ENCODE measurements at regions not wholly inside any gene's neighbourhood (a gene's known extent, or its start where the extent isn't known, plus 50 kb on each side); places are given as distances from the start of the nearest gene placed in this dataset.

- Mint-ChIP-seq H3K36me3 (no peaks in the 10 kb centered on the region), H3K4me1 (no peaks in the 10 kb centered on the region), H3K4me3 (no peak overlapping the region), H3K9me3 (no peaks in the 10 kb centered on the region), H3K27me3 (peaks cover 7 to 18% of the 10 kb centered on the region in 2 donors), H3K27ac (no peak overlapping the region)
- H3K4me3 ChIP-seq (ENCODE audit: control insufficient read depth in 1 of 2, extremely low read depth in 1 of 2, low read length in 1 of 2): no peak overlapping the region
- DNase-seq: no peak
- CTCF ChIA-PET: no interaction called here
- no peaks in the 10 kb centered on the region for H3K9me3 ChIP-seq
- WGBS (ENCODE audit: insufficient coverage): 78% methylated on average over 2 of the region's 2 CpGs
- H3K27ac ChIP-seq (ENCODE audit: low read length): no peak overlapping the region
- H3K36me3 ChIP-seq (ENCODE audit: control insufficient read depth in 2 of 2, extremely low read depth in 1 of 2, insufficient read depth in 1 of 2, low read length in 1 of 2): no peaks in the 10 kb centered on the region
- ATAC-seq (replicated peaks in 1 of 4): no peak
- H3K4me1 ChIP-seq (ENCODE audit: control insufficient read depth in 1 of 2, extremely low read depth in 1 of 2, insufficient read depth in 2 of 2, low read length in 2 of 2): no peaks in the 10 kb centered on the region
- peaks cover 0 to 9% of the 10 kb centered on the region in 2 experiments for H3K27me3 ChIP-seq (replicated peaks in 1 of 2; ENCODE audit: control insufficient read depth in 2 of 2, extremely low read depth in 1 of 2, insufficient read depth in 2 of 2, low read length in 1 of 2)
- POLR2A ChIA-PET: no interaction called here
Measured at GRCh38 chr21:35953597-35953996, 106.7 kb downstream of the SETD4 start.

DNA sequence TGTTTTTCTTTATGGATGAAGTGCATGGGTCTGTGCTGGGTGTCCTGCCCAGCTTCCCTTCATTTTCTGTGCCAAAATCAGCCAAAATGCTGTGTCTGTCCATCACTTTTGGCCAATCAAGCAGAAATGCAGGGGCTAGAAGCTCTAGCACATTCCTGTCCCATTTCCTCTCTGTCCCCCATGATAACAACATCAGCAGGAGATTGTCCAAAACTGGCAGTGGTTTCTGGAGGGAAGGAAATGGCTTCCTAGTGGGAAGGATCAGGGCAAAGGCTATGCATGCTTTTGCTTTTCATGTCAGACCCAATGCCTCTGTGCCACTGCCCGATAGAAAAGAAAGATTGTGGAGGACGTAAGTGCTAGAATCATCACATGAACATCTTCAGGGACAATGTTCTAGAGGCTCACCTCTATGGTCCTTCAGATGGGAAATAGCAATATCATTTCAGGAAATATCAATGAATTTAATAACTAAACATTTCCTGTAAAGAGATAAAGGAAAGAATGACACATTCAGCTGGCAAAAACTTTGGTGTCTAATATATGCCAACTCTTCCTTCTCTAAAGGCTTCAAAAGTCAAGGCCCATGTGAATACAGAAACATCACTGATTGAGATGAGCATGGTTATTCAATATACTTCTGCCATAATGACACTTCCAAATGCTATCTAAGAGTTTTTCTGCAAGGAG, 107.5 kb downstream of the SETD4 start:
- no peaks in the 10 kb centered on the region for H3K4me1 ChIP-seq (ENCODE audit: control insufficient read depth in 1 of 2, extremely low read depth in 1 of 2, insufficient read depth in 2 of 2, low read length in 2 of 2)
- peaks cover 7 to 18% of the 10 kb centered on the region in 2 donors for H3K27me3 Mint-ChIP-seq
- H3K4me1 Mint-ChIP-seq: no peaks in the 10 kb centered on the region
- no peaks in the 10 kb centered on the region for H3K36me3 ChIP-seq (ENCODE audit: control insufficient read depth in 2 of 2, extremely low read depth in 1 of 2, insufficient read depth in 1 of 2, low read length in 1 of 2)
- H3K4me3 Mint-ChIP-seq: no peak overlapping the region
- no peak overlapping the region for H3K4me3 ChIP-seq (ENCODE audit: control insufficient read depth in 1 of 2, extremely low read depth in 1 of 2, low read length in 1 of 2)
- no peaks in the 10 kb centered on the region for H3K9me3 ChIP-seq
- ChIA-PET POLR2A (no interaction called here), CTCF (no interaction called here)
- peaks cover 0 to 9% of the 10 kb centered on the region in 2 experiments for H3K27me3 ChIP-seq (replicated peaks in 1 of 2; ENCODE audit: control insufficient read depth in 2 of 2, extremely low read depth in 1 of 2, insufficient read depth in 2 of 2, low read length in 1 of 2)
- no peak overlapping the region for H3K27ac ChIP-seq (ENCODE audit: low read length)
- DNase-seq: no peak
- no peaks in the 10 kb centered on the region for H3K9me3 Mint-ChIP-seq
- WGBS (ENCODE audit: insufficient coverage): no CpG with 5 or more reads among the region's 2 CpGs
- no peaks in the 10 kb centered on the region for H3K36me3 Mint-ChIP-seq
- no peak overlapping the region for H3K27ac Mint-ChIP-seq
- no peak for ATAC-seq (replicated peaks in 1 of 4)

- Histone ChIP-seq H3K27ac (ENCODE audit: low read length) (no peak overlapping the region), H3K4me1 (ENCODE audit: control insufficient read depth in 1 of 2, extremely low read depth in 1 of 2, insufficient read depth in 2 of 2, low read length in 2 of 2) (no peaks in the 10 kb centered on the region), H3K9me3 (no peaks in the 10 kb centered on the region), H3K36me3 (ENCODE audit: control insufficient read depth in 2 of 2, extremely low read depth in 1 of 2, insufficient read depth in 1 of 2, low read length in 1 of 2) (no peaks in the 10 kb centered on the region), H3K4me3 (ENCODE audit: control insufficient read depth in 1 of 2, extremely low read depth in 1 of 2, low read length in 1 of 2) (no peak overlapping the region), H3K27me3 (replicated peaks in 1 of 2; ENCODE audit: control insufficient read depth in 2 of 2, extremely low read depth in 1 of 2, insufficient read depth in 2 of 2, low read length in 1 of 2) (peaks cover 0 to 5% of the 10 kb centered on the region in 2 experiments)
- Mint-ChIP-seq H3K4me3 (no peak overlapping the region), H3K9me3 (no peaks in the 10 kb centered on the region), H3K27ac (no peak overlapping the region), H3K4me1 (no peaks in the 10 kb centered on the region), H3K27me3 (peaks cover 0 to 9% of the 10 kb centered on the region in 2 donors), H3K36me3 (no peaks in the 10 kb centered on the region)
- DNase-seq: no peak
- no peak for ATAC-seq (replicated peaks in 1 of 4)
- POLR2A ChIA-PET: no interaction called here
- no CpG with 5 or more reads among the region's 1 CpG for WGBS (ENCODE audit: insufficient coverage)
- CTCF ChIA-PET: no interaction called here
Measured at GRCh38 chr21:35948982-35949381, 111.3 kb downstream of the SETD4 start.

DNA sequence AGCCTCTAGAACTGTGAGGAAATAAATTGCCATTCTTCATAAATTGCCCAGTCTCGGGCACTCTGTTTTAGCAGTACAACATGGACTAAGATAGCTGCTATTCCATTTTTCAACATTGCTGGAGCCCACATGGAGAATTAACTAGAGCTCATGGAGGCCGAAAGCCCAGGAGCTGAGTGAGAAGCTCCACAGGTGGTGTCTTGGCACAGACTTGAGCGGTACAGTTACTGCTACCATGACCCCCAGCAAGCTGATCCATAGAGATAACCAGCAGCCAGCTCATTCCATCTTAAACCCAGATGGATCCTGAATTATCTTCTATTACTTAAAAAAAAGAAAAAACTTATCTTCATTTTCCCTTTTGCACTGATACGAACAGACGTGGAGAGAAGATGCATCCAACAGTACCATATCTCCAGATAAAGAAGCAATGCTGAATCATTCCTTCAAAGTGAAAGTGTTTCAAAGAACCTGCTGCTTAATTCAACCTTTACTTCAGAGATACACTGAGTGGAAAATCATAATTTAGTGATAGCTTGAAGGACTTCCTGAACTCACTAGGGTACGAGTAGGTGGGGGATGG, 115.1 kb downstream of the SETD4 start:
- CTCF ChIA-PET: no interaction called here
- WGBS (ENCODE audit: insufficient coverage): 89% methylated on average over 3 of the region's 6 CpGs
- no peaks in the 10 kb centered on the region for H3K4me1 Mint-ChIP-seq
- Histone ChIP-seq H3K36me3 (ENCODE audit: control insufficient read depth in 2 of 2, extremely low read depth in 1 of 2, insufficient read depth in 1 of 2, low read length in 1 of 2) (no peaks in the 10 kb centered on the region), H3K27me3 (replicated peaks in 1 of 2; ENCODE audit: control insufficient read depth in 2 of 2, extremely low read depth in 1 of 2, insufficient read depth in 2 of 2, low read length in 1 of 2) (peaks cover 0 to 13% of the 10 kb centered on the region in 2 experiments), H3K9me3 (no peaks in the 10 kb centered on the region), H3K4me1 (ENCODE audit: control insufficient read depth in 1 of 2, extremely low read depth in 1 of 2, insufficient read depth in 2 of 2, low read length in 2 of 2) (no peaks in the 10 kb centered on the region), H3K27ac (ENCODE audit: low read length) (no peak overlapping the region), H3K4me3 (ENCODE audit: control insufficient read depth in 1 of 2, extremely low read depth in 1 of 2, low read length in 1 of 2) (no peak overlapping the region)
- H3K27ac Mint-ChIP-seq: no peak overlapping the region
- DNase-seq: no peak
- POLR2A ChIA-PET: no interaction called here
- H3K36me3 Mint-ChIP-seq: no peaks in the 10 kb centered on the region
- peaks cover 2% of the 10 kb centered on the region in 2 donors for H3K27me3 Mint-ChIP-seq
- H3K9me3 Mint-ChIP-seq: no peaks in the 10 kb centered on the region
- ATAC-seq (replicated peaks in 1 of 4): no peak
- no peak overlapping the region for H3K4me3 Mint-ChIP-seq

DNA sequence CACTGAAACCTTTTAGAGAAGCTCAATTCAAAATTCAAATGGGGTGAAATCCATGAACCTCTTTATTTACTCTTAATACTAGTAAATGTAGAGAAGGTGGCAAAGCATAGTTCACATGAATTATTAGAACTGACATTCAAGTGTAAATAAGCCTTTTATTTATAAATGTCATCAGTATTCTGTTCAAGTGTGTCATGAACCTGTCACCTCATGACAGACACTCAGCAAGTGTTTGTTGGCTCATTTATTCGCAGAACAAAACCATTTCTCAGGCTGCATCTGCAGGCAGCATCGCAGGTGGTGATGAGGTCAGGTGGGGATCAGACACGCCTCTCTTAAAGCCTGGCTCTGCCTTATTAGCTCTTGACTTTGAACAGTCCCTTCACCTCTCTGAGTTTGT, 116.6 kb downstream of the SETD4 start:
- no peaks in the 10 kb centered on the region for H3K36me3 Mint-ChIP-seq
- DNase-seq (no peak), ATAC-seq (replicated peaks in 1 of 4) (no peak)
- whole genome bisulfite sequencing (ENCODE audit: insufficient coverage): 92% methylated on average over 2 of the region's 3 CpGs
- no peaks in the 10 kb centered on the region for H3K9me3 ChIP-seq
- H3K4me1 Mint-ChIP-seq: no peaks in the 10 kb centered on the region
- H3K4me3 Mint-ChIP-seq: no peak overlapping the region
- peaks cover 2 to 5% of the 10 kb centered on the region in 2 donors for H3K27me3 Mint-ChIP-seq
- POLR2A ChIA-PET: interaction anchor here in 1 of 2 donors (0.6 kb wide), 1 partner anchor 8 kb away, joined by 3 read pairs; no protein-coding TSS in a partner anchor
- no peak overlapping the region for H3K27ac ChIP-seq (ENCODE audit: low read length)
- H3K27ac Mint-ChIP-seq: no peak overlapping the region
- H3K27me3 ChIP-seq (replicated peaks in 1 of 2; ENCODE audit: control insufficient read depth in 2 of 2, extremely low read depth in 1 of 2, insufficient read depth in 2 of 2, low read length in 1 of 2): peaks cover 0 to 13% of the 10 kb centered on the region in 2 experiments
- no peak overlapping the region for H3K4me3 ChIP-seq (ENCODE audit: control insufficient read depth in 1 of 2, extremely low read depth in 1 of 2, low read length in 1 of 2)
- no peaks in the 10 kb centered on the region for H3K9me3 Mint-ChIP-seq
- no peaks in the 10 kb centered on the region for H3K4me1 ChIP-seq (ENCODE audit: control insufficient read depth in 1 of 2, extremely low read depth in 1 of 2, insufficient read depth in 2 of 2, low read length in 2 of 2)
- CTCF ChIA-PET: no interaction called here
- no peaks in the 10 kb centered on the region for H3K36me3 ChIP-seq (ENCODE audit: control insufficient read depth in 2 of 2, extremely low read depth in 1 of 2, insufficient read depth in 1 of 2, low read length in 1 of 2)

DNA sequence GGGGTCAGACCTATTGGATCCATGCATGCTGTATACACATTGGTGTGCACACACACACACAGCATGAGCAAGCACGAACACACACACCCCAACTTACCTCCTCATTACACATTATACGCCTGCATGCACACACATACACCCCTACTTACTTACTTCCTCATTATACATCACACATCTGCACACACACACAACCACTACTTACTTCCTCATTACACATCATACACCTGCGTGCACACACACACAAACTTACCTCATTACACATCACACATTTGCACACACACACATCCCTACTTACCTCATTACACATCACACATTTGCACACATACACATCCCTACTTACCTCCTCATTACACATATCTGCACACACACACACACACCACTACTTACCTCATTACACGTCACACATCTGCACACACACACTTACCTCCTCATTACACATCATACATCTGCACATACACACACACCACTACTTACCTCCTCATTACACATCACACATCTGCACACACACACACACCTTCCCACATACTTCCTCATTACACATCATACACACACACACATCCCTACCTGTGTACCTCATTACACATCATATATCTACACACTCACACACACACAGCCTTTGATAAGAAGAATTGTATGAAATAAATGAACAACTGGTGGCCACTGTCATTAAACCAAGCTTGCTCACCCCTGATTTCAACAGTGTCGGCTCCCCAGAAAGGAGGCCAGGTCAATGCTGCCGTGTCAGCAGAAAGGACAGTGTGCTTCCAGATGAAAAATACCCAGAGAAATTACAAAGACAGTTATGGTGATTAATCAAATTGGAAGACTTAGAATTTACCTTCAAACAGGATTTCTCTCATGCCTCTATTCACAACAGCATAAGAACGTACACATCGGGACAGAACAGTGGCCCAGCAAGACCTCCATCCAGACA, 117.8 kb downstream of the SETD4 start:
- Histone ChIP-seq H3K27me3 (replicated peaks in 1 of 2; ENCODE audit: control insufficient read depth in 2 of 2, extremely low read depth in 1 of 2, insufficient read depth in 2 of 2, low read length in 1 of 2) (peaks cover 0 to 13% of the 10 kb centered on the region in 2 experiments), H3K9me3 (no peaks in the 10 kb centered on the region), H3K4me3 (ENCODE audit: control insufficient read depth in 1 of 2, extremely low read depth in 1 of 2, low read length in 1 of 2) (no peak overlapping the region), H3K27ac (ENCODE audit: low read length) (no peak overlapping the region), H3K4me1 (ENCODE audit: control insufficient read depth in 1 of 2, extremely low read depth in 1 of 2, insufficient read depth in 2 of 2, low read length in 2 of 2) (no peaks in the 10 kb centered on the region), H3K36me3 (ENCODE audit: control insufficient read depth in 2 of 2, extremely low read depth in 1 of 2, insufficient read depth in 1 of 2, low read length in 1 of 2) (no peaks in the 10 kb centered on the region)
- ATAC-seq (replicated peaks in 1 of 4) (no peak), DNase-seq (no peak)
- ChIA-PET POLR2A (no interaction called here), CTCF (interaction anchor here in 1 of 2 donors (0.6 kb wide), 1 partner anchor 171 kb away, joined by 5 read pairs; no protein-coding TSS in a partner anchor)
- no peaks in the 10 kb centered on the region for H3K36me3 Mint-ChIP-seq
- no peaks in the 10 kb centered on the region for H3K9me3 Mint-ChIP-seq
- H3K4me3 Mint-ChIP-seq: no peak overlapping the region
- no peaks in the 10 kb centered on the region for H3K4me1 Mint-ChIP-seq
- H3K27ac Mint-ChIP-seq: no peak overlapping the region
- H3K27me3 Mint-ChIP-seq: peaks cover 2 to 11% of the 10 kb centered on the region in 2 donors
- WGBS (ENCODE audit: insufficient coverage): 74% methylated on average over 4 of the region's 8 CpGs
